LNCaP clone FGC (cell line): ENCODE measurements at regions not wholly inside any gene's neighbourhood (a gene's known extent, or its start where the extent isn't known, plus 50 kb on each side); places are given as distances from the start of the nearest gene placed in this dataset.

Source experiments
- DNase-seq: peaks from one replicate; pipeline ENCODE4 v3.0.0-alpha.2; 2011; ENCODE audit warnings: low read depth
- H3K4me3 ChIP-seq: 2 replicates; pipeline ENCODE4 v1.5.1; 2011; ENCODE audit warnings: mild to moderate bottlenecking, low read depth, low read length, control low read depth
- TF ChIP-seq, protein P1 (sequence below): IDR thresholded peaks from 2 replicates; pipeline ENCODE4 v1.5.1; 2012; ENCODE audit warnings: mild to moderate bottlenecking; ENCODE audit not compliant: control insufficient read depth, insufficient read depth; ENCODE audit errors: extremely low read depth

DNA sequence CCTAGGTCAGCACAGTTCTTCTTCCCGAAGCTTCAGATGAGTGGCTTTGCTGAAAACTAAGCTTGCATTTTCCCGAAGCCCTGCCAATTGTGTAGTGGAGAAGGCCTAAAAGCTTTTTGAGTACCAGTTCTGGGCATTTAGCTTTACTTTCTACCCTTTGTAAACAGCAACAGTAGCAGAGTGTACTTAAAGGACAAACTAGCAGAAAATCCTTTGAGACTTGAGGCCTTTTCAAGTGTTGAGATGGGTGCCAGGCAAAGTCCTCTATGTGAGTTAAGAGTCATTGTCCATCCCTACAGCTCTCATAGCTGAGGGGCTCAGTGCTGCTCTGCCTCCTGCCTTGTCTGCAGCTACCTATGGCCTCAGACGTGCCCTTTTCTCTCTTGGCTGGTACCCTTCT, 368.2 kb downstream of the CCSER2 start:
- TF ChIP-seq, protein P1, sequence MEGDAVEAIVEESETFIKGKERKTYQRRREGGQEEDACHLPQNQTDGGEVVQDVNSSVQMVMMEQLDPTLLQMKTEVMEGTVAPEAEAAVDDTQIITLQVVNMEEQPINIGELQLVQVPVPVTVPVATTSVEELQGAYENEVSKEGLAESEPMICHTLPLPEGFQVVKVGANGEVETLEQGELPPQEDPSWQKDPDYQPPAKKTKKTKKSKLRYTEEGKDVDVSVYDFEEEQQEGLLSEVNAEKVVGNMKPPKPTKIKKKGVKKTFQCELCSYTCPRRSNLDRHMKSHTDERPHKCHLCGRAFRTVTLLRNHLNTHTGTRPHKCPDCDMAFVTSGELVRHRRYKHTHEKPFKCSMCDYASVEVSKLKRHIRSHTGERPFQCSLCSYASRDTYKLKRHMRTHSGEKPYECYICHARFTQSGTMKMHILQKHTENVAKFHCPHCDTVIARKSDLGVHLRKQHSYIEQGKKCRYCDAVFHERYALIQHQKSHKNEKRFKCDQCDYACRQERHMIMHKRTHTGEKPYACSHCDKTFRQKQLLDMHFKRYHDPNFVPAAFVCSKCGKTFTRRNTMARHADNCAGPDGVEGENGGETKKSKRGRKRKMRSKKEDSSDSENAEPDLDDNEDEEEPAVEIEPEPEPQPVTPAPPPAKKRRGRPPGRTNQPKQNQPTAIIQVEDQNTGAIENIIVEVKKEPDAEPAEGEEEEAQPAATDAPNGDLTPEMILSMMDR = no peak
- no peak for DNase-seq
- H3K4me3 ChIP-seq = no peak overlapping the region

DNA sequence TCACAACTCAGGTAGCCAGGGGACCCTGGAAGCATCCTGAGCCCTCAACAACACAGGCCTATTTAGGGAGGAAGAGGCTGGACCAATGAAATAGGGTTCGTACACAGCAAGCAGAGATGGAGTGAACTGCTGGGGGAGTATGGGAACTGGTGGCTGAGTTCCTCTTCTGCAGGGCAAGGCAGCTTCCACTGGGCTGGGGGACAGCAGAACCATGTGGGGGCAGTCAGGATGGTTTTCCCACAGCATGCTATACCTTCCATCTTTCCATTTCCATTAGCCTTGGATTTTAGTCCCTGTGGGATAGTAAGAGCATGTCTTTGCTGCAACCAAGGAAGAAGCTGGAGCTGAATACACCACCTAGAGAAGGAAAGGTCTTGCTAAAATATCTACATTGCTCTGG, 370.6 kb downstream of the CCSER2 start:
- H3K4me3 ChIP-seq = no peak overlapping the region
- TF ChIP-seq, protein P1 = no peak
- no peak for DNase-seq

DNA sequence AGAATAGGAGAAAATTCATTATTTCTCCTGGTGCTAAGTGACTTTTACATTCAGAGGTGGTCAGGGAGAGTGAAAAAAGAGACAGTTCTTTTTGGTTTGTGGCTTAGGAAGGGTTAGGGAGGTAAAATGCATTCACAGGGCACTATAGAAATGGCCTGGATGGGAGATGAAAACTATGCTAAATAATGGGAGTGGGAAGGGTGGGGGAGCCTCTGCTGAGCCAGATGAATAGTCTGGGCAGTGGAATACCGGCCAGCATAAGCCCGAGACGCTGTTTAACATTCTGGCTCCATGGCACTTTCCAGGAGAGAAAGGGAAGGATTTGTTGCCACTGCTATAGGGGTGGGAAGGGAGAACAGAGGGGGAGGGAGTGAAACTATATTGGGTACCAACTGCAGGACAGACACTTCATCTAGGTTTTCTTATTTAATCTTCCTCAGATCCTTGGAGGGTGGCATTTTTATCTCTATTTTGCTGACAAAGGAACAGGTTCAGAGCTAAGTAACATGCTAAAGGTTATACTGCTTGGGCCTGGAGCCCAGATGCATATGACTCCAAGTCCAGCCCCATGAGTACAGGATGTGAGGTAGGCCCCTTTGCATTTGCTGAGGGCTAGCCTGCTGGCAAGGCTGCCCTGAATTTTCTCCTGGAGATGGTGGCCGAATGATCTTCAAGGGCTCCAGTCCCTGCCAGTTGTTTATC, 372.4 kb downstream of the CCSER2 start:
- no peak overlapping the region for H3K4me3 ChIP-seq
- TF ChIP-seq, protein P1 = no peak
- no peak for DNase-seq

DNA sequence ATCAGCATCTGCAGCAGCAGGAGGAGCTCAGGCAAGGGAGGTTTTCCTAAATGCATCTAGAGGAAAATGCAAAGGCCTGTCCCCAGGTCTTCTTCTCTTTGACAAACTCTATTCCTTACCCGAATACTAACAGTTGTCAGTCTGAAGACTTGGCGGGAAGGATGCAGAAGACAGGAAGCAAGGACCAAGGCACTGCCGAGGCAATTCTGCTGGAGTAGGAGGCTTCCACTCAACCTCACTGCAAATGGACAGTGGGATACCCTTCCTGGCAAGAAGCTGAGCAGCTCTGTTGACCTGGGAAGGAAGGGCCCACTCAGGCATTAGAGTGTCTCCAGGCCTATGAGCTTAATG, 373.0 kb downstream of the CCSER2 start:
- H3K4me3 ChIP-seq = no peak overlapping the region
- no peak for DNase-seq
- TF ChIP-seq, protein P1 = no peak

DNA sequence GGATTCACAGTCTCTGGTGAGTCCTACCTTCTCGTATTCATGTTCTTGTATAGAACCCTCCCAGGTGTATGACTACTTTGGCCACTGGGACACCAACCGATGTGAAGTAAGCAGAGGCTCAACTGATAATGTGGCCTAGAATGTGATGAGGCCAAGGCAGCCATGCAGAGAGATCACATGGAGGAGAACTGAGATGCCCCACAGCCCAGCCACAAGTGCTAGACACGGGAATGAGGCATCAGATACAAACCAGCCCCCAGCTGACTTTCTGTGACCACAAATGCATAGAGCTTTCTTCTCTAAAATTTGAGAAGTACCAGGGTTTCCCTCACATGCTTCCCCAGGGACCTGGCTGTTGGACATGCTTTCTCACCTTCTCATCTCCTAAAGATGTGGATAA, 375.7 kb downstream of the CCSER2 start:
- no peak overlapping the region for H3K4me3 ChIP-seq
- no peak for DNase-seq
- TF ChIP-seq, protein P1 = no peak

DNA sequence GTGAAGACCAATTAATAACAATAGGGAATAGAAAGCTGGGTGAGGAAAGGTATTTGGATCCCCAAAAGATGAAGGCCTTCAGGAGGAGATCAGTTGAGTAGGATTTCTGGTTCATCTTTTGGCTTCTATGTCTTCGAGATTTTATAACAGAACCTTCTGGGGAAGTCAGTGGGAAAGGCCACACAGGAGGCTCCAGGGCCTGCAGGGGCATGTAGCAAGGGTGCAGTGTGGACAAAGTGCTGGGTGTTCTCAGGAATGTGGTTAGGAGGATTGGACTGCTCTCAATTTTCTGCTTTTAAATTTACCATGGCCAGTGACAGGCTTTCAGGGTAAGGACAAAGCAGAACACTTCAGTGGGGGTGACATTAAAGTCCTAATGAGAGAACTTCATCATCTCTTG, 378.0 kb downstream of the CCSER2 start:
- TF ChIP-seq, protein P1 = no peak
- H3K4me3 ChIP-seq = no peak overlapping the region
- DNase-seq = no peak

DNA sequence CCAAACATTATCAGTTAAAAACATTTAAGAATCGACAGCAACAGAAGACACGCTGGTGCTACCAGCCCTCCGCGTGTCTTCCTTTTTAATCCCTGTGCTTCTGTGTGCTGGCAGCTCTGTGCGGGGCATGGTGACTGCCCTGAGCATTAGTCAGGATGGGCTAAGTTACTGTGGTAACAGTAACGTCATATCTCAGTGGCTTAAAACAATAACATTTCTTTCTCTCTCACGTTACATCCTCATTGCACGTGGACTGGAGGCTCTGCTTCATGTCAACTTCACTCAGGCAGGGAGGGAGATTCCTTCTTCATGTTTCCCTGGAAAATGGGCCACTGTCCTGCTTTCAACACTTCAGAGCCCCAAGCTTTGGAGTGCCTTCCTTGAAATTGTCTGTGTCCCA, 378.5 kb downstream of the CCSER2 start:
- TF ChIP-seq, protein P1 = no peak
- DNase-seq = no peak
- H3K4me3 ChIP-seq = no peak overlapping the region
